OCI-LY7 (cell line): ENCODE measurements at regions not wholly inside any gene's neighbourhood (a gene's known extent, or its start where the extent isn't known, plus 50 kb on each side); places are given as distances from the start of the nearest gene placed in this dataset.

Experiments used
- BruUV-seq: library from RNA; stranded (reverse); fragments of 400-500 nt; replicated peaks from 2 replicates; lab custom pipeline; 2021; lab: Mats Ljungman, UMichigan
- CTCF ChIA-PET: fragments of 300-600 bp; sonication (Branson Sonifier 250); formaldehyde crosslinking; loops from one replicate; lab custom pipeline; 2022; ENCODE audit warnings: antibody characterized with exemption; ENCODE audit not compliant: unreplicated experiment; lab: Charles Lee
- POLR2A ChIA-PET: fragments of 300-600 bp; sonication (Branson Sonifier 250); formaldehyde crosslinking; loops from one replicate; lab custom pipeline; 2022; ENCODE audit warnings: antibody characterized with exemption; lab: Charles Lee
- DNase-seq: peaks from one replicate; pipeline ENCODE4 v3.0.0-alpha.2; 2015; ENCODE audit warnings: low spot score
- H2AFZ ChIP-seq: fragments of 200-600 bp; sonication (generic), shearing (Covaris generic); 2 replicates; pipeline ENCODE4 v1.6.1; 2014; ENCODE audit warnings: mild to moderate bottlenecking, antibody characterized with exemption, low read length, moderate library complexity
- H3K27ac ChIP-seq: fragments of 200-600 bp; sonication (generic); 2 replicates; pipeline ENCODE4 v1.5.1; 2014; ENCODE audit warnings: mixed run types, low read depth, mild to moderate bottlenecking, moderate library complexity, low read length, inconsistent platforms; ENCODE audit not compliant: poor library complexity, severe bottlenecking
- H3K36me3 ChIP-seq: fragments of 200-600 bp; sonication (generic); 2 replicates; pipeline ENCODE4 v1.6.1; 2014; ENCODE audit warnings: mild to moderate bottlenecking, antibody characterized with exemption, low read length, moderate library complexity, mixed read lengths; ENCODE audit not compliant: insufficient read depth
- H3K4me1 ChIP-seq: fragments of 200-600 bp; sonication (generic); 2 replicates; pipeline ENCODE4 v1.5.1; 2014; ENCODE audit warnings: mild to moderate bottlenecking, low read length; ENCODE audit not compliant: insufficient read depth, poor library complexity, severe bottlenecking
- H3K4me2 ChIP-seq: fragments of 200-600 bp; sonication (generic); 2 replicates; pipeline ENCODE4 v1.6.1; 2014; ENCODE audit warnings: mild to moderate bottlenecking, low read length
- H3K4me3 ChIP-seq: fragments of 200-600 bp; sonication (generic); 2 replicates; pipeline ENCODE4 v1.5.1; 2014; ENCODE audit warnings: mild to moderate bottlenecking, low read depth, low read length; ENCODE audit not compliant: poor library complexity, severe bottlenecking
- H3K79me2 ChIP-seq: fragments of 200-600 bp; sonication (generic); 2 replicates; pipeline ENCODE4 v1.6.1; 2016; ENCODE audit warnings: low read depth, mild to moderate bottlenecking, low read length, moderate library complexity, mixed read lengths; ENCODE audit not compliant: insufficient read depth
- H3K9me2 ChIP-seq: fragments of 200-600 bp; sonication (generic); 2 replicates; pipeline ENCODE4 v1.6.1; 2016; ENCODE audit warnings: mild to moderate bottlenecking, low read length, mixed read lengths; ENCODE audit not compliant: insufficient read depth
- H3K9me3 ChIP-seq: fragments of 200-600 bp; sonication (generic); 2 replicates; pipeline ENCODE4 v1.6.1; 2014; ENCODE audit warnings: mild to moderate bottlenecking, mixed run types, low read length, mixed read lengths
- H4K20me1 ChIP-seq: fragments of 200-600 bp; sonication (generic); 2 replicates; pipeline ENCODE4 v1.6.1; 2014; ENCODE audit warnings: mild to moderate bottlenecking, antibody characterized with exemption, low read length, moderate library complexity, mixed read lengths; ENCODE audit not compliant: insufficient read depth
- CTCF ChIP-seq: fragments of 200-600 bp; sonication (generic); conservative IDR thresholded peaks from 2 replicates; pipeline ENCODE4 v1.5.1; 2014; ENCODE audit warnings: mild to moderate bottlenecking, antibody characterized with exemption, low read length, moderate library complexity, mixed read lengths
- EZH2phosphoT487 ChIP-seq: fragments of 200-600 bp; sonication (generic); IDR thresholded peaks from 2 replicates; pipeline ENCODE4 v1.6.1; 2018; ENCODE audit warnings: low read depth, borderline replicate concordance, mild to moderate bottlenecking, mixed run types, antibody characterized with exemption, low read length, moderate library complexity, mixed read lengths
- intact Hi-C: fragments of 100-400 bp; cut with micrococcal nuclease; formaldehyde crosslinking; loops from one replicate; pipeline ENCODE4 v1.10.0; 2022; ENCODE audit not compliant: unreplicated experiment

GRCh38 chr17:72187556-72187955 is 66.7 kb downstream of the SOX9 start:
- ChIA-PET CTCF (no interaction called here), POLR2A (no interaction called here)
- Histone ChIP-seq H3K9me2 (no peaks in the 10 kb centered on the region), H3K4me3 (no peak overlapping the region), H3K79me2 (no peaks in the 10 kb centered on the region), H3K27ac (no peak overlapping the region), H4K20me1 (no peaks in the 10 kb centered on the region), H3K4me1 (no peaks in the 10 kb centered on the region), H2AFZ (no peak overlapping the region), H3K36me3 (no peaks in the 10 kb centered on the region), H3K4me2 (no peak overlapping the region), H3K9me3 (no peaks in the 10 kb centered on the region)
- DNase-seq: no peak
- BruUV-seq: no TSS peak
- intact Hi-C loops: no loop called here
- TF ChIP-seq CTCF (no peak), EZH2phosphoT487 (no peak)

GRCh38 chr17:72188801-72189200 is 68.0 kb downstream of the SOX9 start:
- Histone ChIP-seq H3K9me3 (no peaks in the 10 kb centered on the region), H3K4me1 (no peaks in the 10 kb centered on the region), H3K9me2 (no peaks in the 10 kb centered on the region), H3K79me2 (no peaks in the 10 kb centered on the region), H4K20me1 (no peaks in the 10 kb centered on the region), H3K36me3 (no peaks in the 10 kb centered on the region), H3K4me3 (no peak overlapping the region), H2AFZ (no peak overlapping the region), H3K4me2 (no peak overlapping the region), H3K27ac (no peak overlapping the region)
- intact Hi-C loops: no loop called here
- TF ChIP-seq CTCF (no peak), EZH2phosphoT487 (no peak)
- BruUV-seq: no TSS peak
- DNase-seq: no peak
- CTCF ChIA-PET: no interaction called here
- POLR2A ChIA-PET: no interaction called here

GRCh38 chr17:72189768-72190593 is 69.2 kb downstream of the SOX9 start:
- BruUV-seq: no TSS peak
- Histone ChIP-seq H3K27ac (no peak overlapping the region), H3K36me3 (no peaks in the 10 kb centered on the region), H3K4me1 (no peaks in the 10 kb centered on the region), H3K9me3 (no peaks in the 10 kb centered on the region), H3K4me2 (no peak overlapping the region), H3K9me2 (no peaks in the 10 kb centered on the region), H3K4me3 (no peak overlapping the region), H3K79me2 (no peaks in the 10 kb centered on the region), H2AFZ (no peak overlapping the region), H4K20me1 (no peaks in the 10 kb centered on the region)
- TF ChIP-seq CTCF (no peak), EZH2phosphoT487 (no peak)
- intact Hi-C loops: no loop called here
- ChIA-PET CTCF (no interaction called here), POLR2A (interaction anchor here (0.5 to 0.7 kb wide), 2 partner anchors 14 to 186 kb away, joined by 3 to 4 read pairs; no protein-coding TSS in a partner anchor)
- DNase-seq: no peak
